ENCODE measurements at regions not wholly inside any gene's neighbourhood (a gene's known extent, or its start where the extent isn't known, plus 50 kb on each side); places are given as distances from the start of the nearest gene placed in this dataset.

GRCh38 chr5:106508894-106509293 is 1161.8 kb downstream of the EFNA5 start:
- intact Hi-C loops (cut with DNase I) = no loop called here
- H3K4me1 ChIP-seq (ENCODE audit: control insufficient read depth in 2 of 3, insufficient read depth in 2 of 3, low read depth in 1 of 3, low read length in 3 of 3) = no peaks in the 10 kb centered on the region
- TF ChIP-seq CTCF (IDR thresholded peaks at IDR 0.05; ENCODE audit: borderline replicate concordance, extremely low read depth, insufficient read depth) = no peak

GRCh38 chr5:106493910-106494309 is 1176.8 kb downstream of the EFNA5 start:
- Histone ChIP-seq H3K9ac (ENCODE audit: low read length in 3 of 3) (no peak overlapping the region), H3K27me3 (ENCODE audit: control insufficient read depth, insufficient read depth, low read length) (no peaks in the 10 kb centered on the region), H3K4me3 (ENCODE audit: low read length in 3 of 3) (no peak overlapping the region), H3K36me3 (ENCODE audit: control insufficient read depth in 2 of 3, insufficient read depth in 3 of 3, low read length in 3 of 3) (no peaks in the 10 kb centered on the region), H3K9me3 (ENCODE audit: control insufficient read depth in 2 of 3, insufficient read depth in 1 of 3, low read length in 3 of 3) (peaks cover 0 to 3% (median 0%) of the 10 kb centered on the region in 3 donors), H3K4me1 (ENCODE audit: control insufficient read depth in 2 of 3, insufficient read depth in 2 of 3, low read depth in 1 of 3, low read length in 3 of 3) (no peaks in the 10 kb centered on the region), H3K27ac (ENCODE audit: low read depth in 2 of 2, low read length in 2 of 2) (no peak overlapping the region)
- FAIRE-seq (no peak), DNase-seq (no peak)
- intact Hi-C loops (cut with DNase I) = no loop called here
- TF ChIP-seq CTCF (IDR thresholded peaks at IDR 0.05; ENCODE audit: borderline replicate concordance, extremely low read depth, insufficient read depth) = no peak

More at GRCh38 chr5:106508894-106509293, 1161.8 kb downstream of the EFNA5 start:
- Histone ChIP-seq H3K4me3 (ENCODE audit: low read length in 3 of 3) (no peak overlapping the region), H3K27ac (ENCODE audit: low read depth in 2 of 2, low read length in 2 of 2) (no peak overlapping the region), H3K9ac (ENCODE audit: low read length in 3 of 3) (no peak overlapping the region), H3K9me3 (ENCODE audit: control insufficient read depth in 2 of 3, insufficient read depth in 1 of 3, low read length in 3 of 3) (no peaks in the 10 kb centered on the region), H3K27me3 (ENCODE audit: control insufficient read depth, insufficient read depth, low read length) (no peaks in the 10 kb centered on the region), H3K36me3 (ENCODE audit: control insufficient read depth in 2 of 3, insufficient read depth in 3 of 3, low read length in 3 of 3) (no peaks in the 10 kb centered on the region)
- DNase-seq = no peak
- no peak for FAIRE-seq

- Histone ChIP-seq H3K36me3 (ENCODE audit: control insufficient read depth in 2 of 3, insufficient read depth in 3 of 3, low read length in 3 of 3) (no peaks in the 10 kb centered on the region), H3K4me3 (ENCODE audit: low read length in 3 of 3) (no peak overlapping the region), H3K9me3 (ENCODE audit: control insufficient read depth in 2 of 3, insufficient read depth in 1 of 3, low read length in 3 of 3) (no peaks in the 10 kb centered on the region), H3K4me1 (ENCODE audit: control insufficient read depth in 2 of 3, insufficient read depth in 2 of 3, low read depth in 1 of 3, low read length in 3 of 3) (no peaks in the 10 kb centered on the region), H3K27me3 (ENCODE audit: control insufficient read depth, insufficient read depth, low read length) (no peaks in the 10 kb centered on the region), H3K9ac (ENCODE audit: low read length in 3 of 3) (no peak overlapping the region), H3K27ac (ENCODE audit: low read depth in 2 of 2, low read length in 2 of 2) (no peak overlapping the region)
- FAIRE-seq (no peak), DNase-seq (no peak)
- no peak for TF ChIP-seq CTCF (IDR thresholded peaks at IDR 0.05; ENCODE audit: borderline replicate concordance, extremely low read depth, insufficient read depth)
- intact Hi-C loops (cut with DNase I) = no loop called here
These were observed 1181.7 kb downstream of the EFNA5 start for GRCh38 chr5:106489004-106489403.

- H3K9ac ChIP-seq (ENCODE audit: low read length in 3 of 3) = no peak overlapping the region
- H3K4me1 ChIP-seq (ENCODE audit: control insufficient read depth in 2 of 3, insufficient read depth in 2 of 3, low read depth in 1 of 3, low read length in 3 of 3) = no peaks in the 10 kb centered on the region
- H3K27me3 ChIP-seq (ENCODE audit: control insufficient read depth, insufficient read depth, low read length) = no peaks in the 10 kb centered on the region
- intact Hi-C loops (cut with DNase I) = no loop called here
- H3K27ac ChIP-seq (ENCODE audit: low read depth in 2 of 2, low read length in 2 of 2) = no peak overlapping the region
- no peak for FAIRE-seq
- DNase-seq = no peak
- no peak overlapping the region for H3K4me3 ChIP-seq (ENCODE audit: low read length in 3 of 3)
- no peak for TF ChIP-seq CTCF (IDR thresholded peaks at IDR 0.05; ENCODE audit: borderline replicate concordance, extremely low read depth, insufficient read depth)
- no peaks in the 10 kb centered on the region for H3K36me3 ChIP-seq (ENCODE audit: control insufficient read depth in 2 of 3, insufficient read depth in 3 of 3, low read length in 3 of 3)
- no peaks in the 10 kb centered on the region for H3K9me3 ChIP-seq (ENCODE audit: control insufficient read depth in 2 of 3, insufficient read depth in 1 of 3, low read length in 3 of 3)
These were observed 1182.3 kb downstream of the EFNA5 start for GRCh38 chr5:106488407-106488806.
